ENCODE measurements at regions not wholly inside any gene's neighbourhood (a gene's known extent, or its start where the extent isn't known, plus 50 kb on each side); places are given as distances from the start of the nearest gene placed in this dataset.

GRCh38 chr12:90010089-90010488 is 301.5 kb upstream of the ATP2B1 start:
- TF ChIP-seq CTCF (IDR thresholded peaks at IDR 0.05; ENCODE audit: low read depth, low read length) = no peak
- no peak for TF ChIP-seq EZH2phosphoT487 (IDR thresholded peaks at IDR 0.05; ENCODE audit: low read depth)
